Prostate gland (tissue), 2 donors: ENCODE measurements at regions not wholly inside any gene's neighbourhood (a gene's known extent, or its start where the extent isn't known, plus 50 kb on each side); places are given as distances from the start of the nearest gene placed in this dataset.
A peak's percentile ranks its signal among the peaks of the same experiment; 100 is the strongest.

Source experiments
- DNase-seq: peaks from one replicate; pipeline ENCODE4 v3.0.0-alpha.2; 2019; ENCODE audit warnings: low spot score
- H3K27ac ChIP-seq, 2 donors: fragments of 200-600 bp; sonication (generic); 2 replicates each; pipeline ENCODE4 v1.5.1; 2017 to 2019
- H3K27me3 ChIP-seq: fragments of 200-600 bp; sonication (generic); replicated peaks from 2 replicates; pipeline ENCODE4 v1.5.1; 2019; ENCODE audit not compliant: insufficient read depth
- H3K36me3 ChIP-seq, 2 donors: fragments of 200-600 bp; sonication (generic); 1 replicate in 1 of 2; 2 replicates in 1 of 2; pipeline versions ENCODE4 v1.5.1 to v1.8.1; 2017 to 2019
- H3K4me1 ChIP-seq: fragments of 200-600 bp; sonication (generic); replicated peaks from 2 replicates; pipeline ENCODE4 v1.5.1; 2019
- H3K4me3 ChIP-seq, 2 donors: fragments of 200-600 bp; sonication (generic); 2 replicates each; pipeline ENCODE4 v1.5.1; 2017 to 2019
- H3K9me3 ChIP-seq: fragments of 200-600 bp; sonication (generic); 2 replicates; pipeline ENCODE4 v1.5.1; 2017
- POLR2A ChIP-seq: fragments of 450-650 bp; IDR thresholded peaks from one replicate; pipeline ENCODE4 v1.6.1; 2016; ENCODE audit warnings: antibody characterized with exemption, mild to moderate bottlenecking
- POLR2AphosphoS5 ChIP-seq: sonication (generic); formaldehyde crosslinking; IDR thresholded peaks from one replicate; pipeline ENCODE4 v1.6.1; 2017; ENCODE audit warnings: antibody characterized with exemption
- WGBS: methylation state at CpG from one replicate; pipeline ENCODE4 v1.1.5; 2018; 5-methylcytosine and 5-hydroxymethylcytosine counted together
- intact Hi-C: fragments of 100-400 bp; cut with DNase I; formaldehyde crosslinking; loops from one replicate; pipeline ENCODE4 v1.14.2; 2022
- TF ChIP-seq, protein P1 (sequence below), 4 experiments: fragments of 200-600 bp in 2 of 4; fragments of 450-650 bp in 2 of 4; sonication (generic) in 2 of 4; IDR thresholded peaks; 1 replicate in 3 of 4; 2 replicates in 1 of 4; pipeline ENCODE4 v1.5.1; 2016 to 2019; ENCODE audit warnings: antibody characterized with exemption in 4 of 4, mild to moderate bottlenecking in 2 of 4, moderate library complexity in 2 of 4

DNA sequence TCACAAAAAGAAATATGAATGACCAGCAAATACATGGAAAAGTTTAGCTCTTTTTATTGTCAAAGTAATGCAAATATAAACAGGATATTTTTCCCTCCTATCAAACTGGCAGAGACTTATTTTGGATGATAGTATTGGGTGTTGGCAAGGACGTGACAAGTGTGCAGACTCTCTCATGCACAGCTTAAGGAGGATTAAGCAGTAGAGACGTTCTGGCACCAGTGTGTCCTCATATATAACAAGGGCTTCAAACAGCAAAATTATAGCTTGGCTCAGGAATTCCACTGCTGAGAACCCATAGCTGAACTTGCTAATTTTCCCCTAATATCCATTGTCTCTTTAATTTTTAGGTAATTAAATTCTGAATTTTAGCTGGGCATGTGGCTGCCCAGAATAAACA, 114.4 kb downstream of the FAM124B start:
- Histone ChIP-seq H3K4me3 (no peak overlapping the region), H3K9me3 (no peaks in the 10 kb centered on the region), H3K4me1 (no peaks in the 10 kb centered on the region), H3K36me3 (no peaks in the 10 kb centered on the region), H3K27me3 (no peaks in the 10 kb centered on the region), H3K27ac (no peak overlapping the region)
- 48% methylated on average over 2 of the region's 2 CpGs for WGBS
- DNase-seq = no peak
- intact Hi-C loops = no loop called here
- TF ChIP-seq, protein P1, sequence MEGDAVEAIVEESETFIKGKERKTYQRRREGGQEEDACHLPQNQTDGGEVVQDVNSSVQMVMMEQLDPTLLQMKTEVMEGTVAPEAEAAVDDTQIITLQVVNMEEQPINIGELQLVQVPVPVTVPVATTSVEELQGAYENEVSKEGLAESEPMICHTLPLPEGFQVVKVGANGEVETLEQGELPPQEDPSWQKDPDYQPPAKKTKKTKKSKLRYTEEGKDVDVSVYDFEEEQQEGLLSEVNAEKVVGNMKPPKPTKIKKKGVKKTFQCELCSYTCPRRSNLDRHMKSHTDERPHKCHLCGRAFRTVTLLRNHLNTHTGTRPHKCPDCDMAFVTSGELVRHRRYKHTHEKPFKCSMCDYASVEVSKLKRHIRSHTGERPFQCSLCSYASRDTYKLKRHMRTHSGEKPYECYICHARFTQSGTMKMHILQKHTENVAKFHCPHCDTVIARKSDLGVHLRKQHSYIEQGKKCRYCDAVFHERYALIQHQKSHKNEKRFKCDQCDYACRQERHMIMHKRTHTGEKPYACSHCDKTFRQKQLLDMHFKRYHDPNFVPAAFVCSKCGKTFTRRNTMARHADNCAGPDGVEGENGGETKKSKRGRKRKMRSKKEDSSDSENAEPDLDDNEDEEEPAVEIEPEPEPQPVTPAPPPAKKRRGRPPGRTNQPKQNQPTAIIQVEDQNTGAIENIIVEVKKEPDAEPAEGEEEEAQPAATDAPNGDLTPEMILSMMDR (IDR thresholded peaks at IDR 0.05) = no peak
- no peak for TF ChIP-seq POLR2A
- no peak for TF ChIP-seq POLR2AphosphoS5

DNA sequence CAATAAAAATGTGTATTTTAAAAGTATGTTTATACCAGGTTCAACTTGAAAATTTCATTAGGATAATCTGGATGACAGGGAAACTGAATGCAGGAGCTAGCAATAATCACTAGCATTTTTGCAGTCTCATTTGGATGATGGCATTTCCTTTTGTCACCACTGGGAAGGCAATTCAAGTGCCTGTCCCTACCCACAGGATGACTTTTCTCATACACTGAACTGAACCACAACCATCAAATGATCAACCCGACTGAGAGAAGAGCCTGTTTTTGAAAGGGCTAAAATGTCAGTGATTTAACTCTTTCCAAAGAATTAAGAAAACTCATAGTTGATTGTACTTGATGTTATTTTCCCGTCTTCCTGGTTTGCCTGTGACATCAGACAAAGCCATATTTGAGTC, 115.0 kb downstream of the FAM124B start:
- no peak overlapping the region for H3K4me3 ChIP-seq
- intact Hi-C loops = no loop called here
- H3K27me3 ChIP-seq = no peaks in the 10 kb centered on the region
- no peak for DNase-seq
- no peak overlapping the region for H3K27ac ChIP-seq
- H3K36me3 ChIP-seq = no peaks in the 10 kb centered on the region
- H3K9me3 ChIP-seq = no peaks in the 10 kb centered on the region
- H3K4me1 ChIP-seq = no peaks in the 10 kb centered on the region
- 51% methylated on average over 2 of the region's 2 CpGs for WGBS
- TF ChIP-seq, protein P1 (IDR thresholded peaks at IDR 0.05) = no peak
- TF ChIP-seq POLR2A (no peak), POLR2AphosphoS5 (no peak)

DNA sequence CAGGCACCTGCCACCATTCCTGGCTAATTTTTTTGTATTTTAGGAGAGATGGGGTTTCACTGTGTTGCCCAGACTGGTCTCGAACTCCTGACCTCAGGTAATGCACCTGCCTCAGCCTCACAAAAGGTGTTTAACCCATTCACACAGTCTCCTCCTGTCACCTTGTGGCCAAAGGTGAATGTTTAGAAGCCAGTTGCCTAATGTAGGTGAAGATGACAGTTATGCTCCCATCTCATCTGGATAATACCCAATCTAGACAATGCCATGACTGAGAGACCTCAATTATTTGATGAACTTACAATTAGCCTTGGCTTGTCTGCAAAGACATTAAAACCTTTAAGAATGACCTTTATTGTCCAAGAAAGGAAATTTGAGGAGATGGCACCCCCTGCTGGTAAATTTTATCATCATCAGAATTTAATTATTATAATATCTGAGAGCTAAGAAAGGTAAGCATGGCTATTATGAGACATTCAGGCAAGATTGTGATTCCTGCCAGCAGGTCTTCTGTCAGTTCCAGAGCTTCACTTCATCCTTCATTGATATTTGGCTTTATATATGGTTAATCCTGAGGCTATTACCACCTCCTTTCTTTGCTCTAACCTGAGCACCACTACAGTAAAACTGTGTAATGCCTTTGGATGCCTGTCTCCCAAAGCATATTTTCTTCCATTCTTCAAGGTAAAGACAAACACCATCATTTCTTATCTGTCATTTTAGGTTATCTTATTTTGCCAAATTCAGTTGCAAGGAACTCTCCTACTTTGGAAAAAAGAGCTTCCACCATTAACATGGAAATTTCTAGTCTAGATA, 117.6 kb downstream of the FAM124B start:
- 61% methylated on average over 1 of the region's 1 CpG for WGBS
- intact Hi-C loops = loop anchor here (2.0 kb wide), 2 partner anchors 292 to 314 kb away; no protein-coding TSS in a partner anchor
- Histone ChIP-seq H3K4me3 (no peak overlapping the region), H3K36me3 (no peaks in the 10 kb centered on the region), H3K27ac (no peak overlapping the region), H3K27me3 (no peaks in the 10 kb centered on the region), H3K4me1 (no peaks in the 10 kb centered on the region), H3K9me3 (no peaks in the 10 kb centered on the region)
- peak; percentile 24 for DNase-seq
- TF ChIP-seq POLR2A = no peak
- TF ChIP-seq, protein P1 (IDR thresholded peaks at IDR 0.05) = peak; percentile 32 to 88 (median 80)

DNA sequence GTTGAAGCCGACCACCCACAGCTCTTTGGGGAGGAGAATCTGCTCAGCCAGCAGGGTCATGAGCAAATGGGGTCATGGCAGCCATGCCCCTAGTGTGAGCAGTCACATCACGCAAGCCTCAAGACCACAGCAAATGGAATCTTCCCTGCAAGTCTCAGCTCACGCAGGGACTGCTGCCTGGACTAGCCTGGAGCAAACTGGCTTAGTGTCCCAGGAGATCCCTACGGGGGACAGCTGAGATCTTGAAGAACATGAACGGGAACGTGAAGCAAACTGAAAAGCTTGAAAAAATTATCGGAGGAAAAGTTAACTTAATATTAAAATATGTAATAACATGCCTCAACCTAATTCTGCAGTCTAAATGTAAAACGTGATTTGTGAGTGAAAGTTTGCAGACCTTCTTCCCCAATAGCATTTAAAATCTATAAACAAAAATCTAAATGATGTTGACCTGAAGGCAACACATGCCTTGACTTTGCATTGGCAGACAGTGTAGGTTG, 118.4 kb downstream of the FAM124B start:
- intact Hi-C loops = no loop called here
- 80% methylated on average over 8 of the region's 8 CpGs for WGBS

More for the DNA sequence above, 118.4 kb downstream of the FAM124B start:
- no peak overlapping the region for H3K4me3 ChIP-seq
- no peak overlapping the region for H3K27ac ChIP-seq
- TF ChIP-seq, protein P1 (IDR thresholded peaks at IDR 0.05) = no peak
- TF ChIP-seq POLR2AphosphoS5 = no peak
- TF ChIP-seq POLR2A = no peak
- DNase-seq = no peak
- H3K4me1 ChIP-seq = no peaks in the 10 kb centered on the region
- no peaks in the 10 kb centered on the region for H3K9me3 ChIP-seq
- H3K36me3 ChIP-seq = no peaks in the 10 kb centered on the region
- no peaks in the 10 kb centered on the region for H3K27me3 ChIP-seq
